T-helper 1 cell treated with Interleukin-12 subunit alpha and Interleukin-12 subunit beta and Interleukin-4 antibody, amounts not matched to agents 30 μg/mL and 1 μg/mL, for 36 hours (primary cell): ENCODE measurements at regions not wholly inside any gene's neighbourhood (a gene's known extent, or its start where the extent isn't known, plus 50 kb on each side); places are given as distances from the start of the nearest gene placed in this dataset.
"Not testable (repeated sequence)": the region's sequence is repeated elsewhere in the genome, so short reads cannot be mapped to it uniquely, and the experiment has no call there.

Experiments
- H3K27ac Mint-ChIP-seq: one replicate; pipeline ENCODE4 v1.8.0; 2021; ENCODE audit warnings: mild to moderate bottlenecking, mixed read lengths
- H3K27me3 Mint-ChIP-seq: one replicate; pipeline ENCODE4 v1.8.0; 2021; ENCODE audit warnings: low read depth, mixed read lengths
- H3K36me3 Mint-ChIP-seq: one replicate; pipeline ENCODE4 v1.8.0; 2021; ENCODE audit warnings: low read depth, mixed read lengths
- H3K4me1 Mint-ChIP-seq: one replicate; pipeline ENCODE4 v1.8.0; 2021; ENCODE audit warnings: low read depth, mixed read lengths
- H3K4me3 Mint-ChIP-seq: one replicate; pipeline ENCODE4 v1.8.0; 2021; ENCODE audit warnings: mild to moderate bottlenecking, moderate library complexity, mixed read lengths
- H3K9me3 Mint-ChIP-seq: one replicate; pipeline ENCODE4 v1.8.0; 2021; ENCODE audit warnings: mixed read lengths

- H3K27ac Mint-ChIP-seq = no peak overlapping the region
- peaks cover 4% of the 10 kb centered on the region for H3K4me1 Mint-ChIP-seq
- H3K4me3 Mint-ChIP-seq = no peak overlapping the region
- H3K27me3 Mint-ChIP-seq = peaks cover 17% of the 10 kb centered on the region
- no peaks in the 10 kb centered on the region for H3K36me3 Mint-ChIP-seq
- no peaks in the 10 kb centered on the region for H3K9me3 Mint-ChIP-seq
These were observed 97.1 kb upstream of the SYT13 start for GRCh38 chr11:45383224-45383623.

GRCh38 chr11:45382133-45382878 lies 96.2 kb upstream of the SYT13 start:
- H3K27ac Mint-ChIP-seq = no peak overlapping the region
- H3K27me3 Mint-ChIP-seq = peaks cover 17% of the 10 kb centered on the region
- H3K36me3 Mint-ChIP-seq = no peaks in the 10 kb centered on the region
- H3K4me3 Mint-ChIP-seq = no peak overlapping the region
- no peaks in the 10 kb centered on the region for H3K9me3 Mint-ChIP-seq
- H3K4me1 Mint-ChIP-seq = peaks cover 4% of the 10 kb centered on the region

GRCh38 chr11:45379162-45379863 lies 93.2 kb upstream of the SYT13 start:
- Mint-ChIP-seq H3K36me3 (no peaks in the 10 kb centered on the region), H3K9me3 (no peaks in the 10 kb centered on the region), H3K4me3 (no peak overlapping the region), H3K27ac (no peak overlapping the region), H3K4me1 (peaks cover 4% of the 10 kb centered on the region), H3K27me3 (peaks cover 17% of the 10 kb centered on the region)

GRCh38 chr11:45378516-45378915 lies 92.4 kb upstream of the SYT13 start:
- H3K4me1 Mint-ChIP-seq = peaks cover 4% of the 10 kb centered on the region
- no peak overlapping the region for H3K27ac Mint-ChIP-seq
- peaks cover 12% of the 10 kb centered on the region for H3K27me3 Mint-ChIP-seq
- no peaks in the 10 kb centered on the region for H3K9me3 Mint-ChIP-seq
- no peaks in the 10 kb centered on the region for H3K36me3 Mint-ChIP-seq
- no peak overlapping the region for H3K4me3 Mint-ChIP-seq

- Mint-ChIP-seq H3K36me3 (no peaks in the 10 kb centered on the region), H3K4me1 (peaks cover 3% of the 10 kb centered on the region)
These were observed 88.5 kb upstream of the SYT13 start for GRCh38 chr11:45374653-45375059.

GRCh38 chr11:45374130-45374529 lies 88.0 kb upstream of the SYT13 start:
- Mint-ChIP-seq H3K4me3 (no peak overlapping the region), H3K9me3 (no peaks in the 10 kb centered on the region), H3K36me3 (no peaks in the 10 kb centered on the region), H3K4me1 (peaks cover 3% of the 10 kb centered on the region), H3K27me3 (peaks cover 4% of the 10 kb centered on the region), H3K27ac (no peak overlapping the region)

More at GRCh38 chr11:45374653-45375059, 88.5 kb upstream of the SYT13 start:
- H3K27ac Mint-ChIP-seq = no peak overlapping the region
- no peak overlapping the region for H3K4me3 Mint-ChIP-seq
- no peaks in the 10 kb centered on the region for H3K9me3 Mint-ChIP-seq
- peaks cover 4% of the 10 kb centered on the region for H3K27me3 Mint-ChIP-seq

GRCh38 chr11:45373506-45374035 lies 87.4 kb upstream of the SYT13 start:
- Mint-ChIP-seq H3K4me3 (no peak overlapping the region), H3K27ac (no peak overlapping the region), H3K4me1 (peaks cover 3% of the 10 kb centered on the region), H3K36me3 (no peaks in the 10 kb centered on the region), H3K27me3 (peaks cover 7% of the 10 kb centered on the region), H3K9me3 (no peaks in the 10 kb centered on the region)

- H3K36me3 Mint-ChIP-seq, H3K4me3 Mint-ChIP-seq, H3K4me1 Mint-ChIP-seq, H3K9me3 Mint-ChIP-seq, H3K27ac Mint-ChIP-seq: not testable (repeated sequence)
- peaks cover 16% of the 10 kb centered on the region for H3K27me3 Mint-ChIP-seq
These were observed 86.3 kb upstream of the SYT13 start for GRCh38 chr11:45372414-45372813.

- Mint-ChIP-seq H3K4me1 (peaks cover 3% of the 10 kb centered on the region), H3K27me3 (peaks cover 19% of the 10 kb centered on the region), H3K36me3 (no peaks in the 10 kb centered on the region), H3K27ac (no peak overlapping the region), H3K9me3 (no peaks in the 10 kb centered on the region), H3K4me3 (no peak overlapping the region)
These were observed 85.3 kb upstream of the SYT13 start for GRCh38 chr11:45371251-45372115.

- Mint-ChIP-seq H3K4me1 (peaks cover 3% of the 10 kb centered on the region), H3K36me3 (no peaks in the 10 kb centered on the region), H3K27me3 (peaks cover 24% of the 10 kb centered on the region), H3K9me3 (no peaks in the 10 kb centered on the region), H3K4me3 (no peak overlapping the region), H3K27ac (no peak overlapping the region)
These were observed 83.2 kb upstream of the SYT13 start for GRCh38 chr11:45369313-45369712.

GRCh38 chr11:45368697-45369096 lies 82.6 kb upstream of the SYT13 start:
- Mint-ChIP-seq H3K36me3 (no peaks in the 10 kb centered on the region), H3K9me3 (no peaks in the 10 kb centered on the region), H3K27ac (no peak overlapping the region), H3K27me3 (peaks cover 24% of the 10 kb centered on the region), H3K4me3 (no peak overlapping the region), H3K4me1 (peaks cover 3% of the 10 kb centered on the region)

GRCh38 chr11:45366619-45367190 lies 80.6 kb upstream of the SYT13 start:
- H3K27ac Mint-ChIP-seq = no peak overlapping the region
- H3K4me1 Mint-ChIP-seq = peaks cover 3% of the 10 kb centered on the region
- no peak overlapping the region for H3K4me3 Mint-ChIP-seq
- peaks cover 35% of the 10 kb centered on the region for H3K27me3 Mint-ChIP-seq
- no peaks in the 10 kb centered on the region for H3K36me3 Mint-ChIP-seq
- no peaks in the 10 kb centered on the region for H3K9me3 Mint-ChIP-seq

- Mint-ChIP-seq H3K4me1 (peaks cover 2% of the 10 kb centered on the region), H3K27ac (no peak overlapping the region), H3K4me3 (no peak overlapping the region), H3K36me3 (no peaks in the 10 kb centered on the region), H3K9me3 (no peaks in the 10 kb centered on the region), H3K27me3 (peaks cover 34% of the 10 kb centered on the region)
These were observed 79.9 kb upstream of the SYT13 start for GRCh38 chr11:45365961-45366618.

GRCh38 chr11:45362636-45363035 lies 76.5 kb upstream of the SYT13 start:
- peaks cover 3% of the 10 kb centered on the region for H3K4me1 Mint-ChIP-seq
- H3K9me3 Mint-ChIP-seq = no peaks in the 10 kb centered on the region
- no peak overlapping the region for H3K27ac Mint-ChIP-seq
- H3K4me3 Mint-ChIP-seq = no peak overlapping the region
- H3K27me3 Mint-ChIP-seq = peaks cover 39% of the 10 kb centered on the region
- H3K36me3 Mint-ChIP-seq = no peaks in the 10 kb centered on the region
